Trophoblast cell (in vitro differentiated cells and primary cell): ENCODE measurements at regions not wholly inside any gene's neighbourhood (a gene's known extent, or its start where the extent isn't known, plus 50 kb on each side); places are given as distances from the start of the nearest gene placed in this dataset.
"Not testable (repeated sequence)": the region's sequence is repeated elsewhere in the genome, so short reads cannot be mapped to it uniquely, and the experiment has no call there.

Experiments
- DNase-seq, 2 donors: peaks; one replicate each; pipeline ENCODE4 v3.0.0-alpha.2; 2016
- H2AFZ ChIP-seq: 2 replicates; pipeline ENCODE4 v1.6.1; 2013; ENCODE audit warnings: low read length, moderate library complexity, mild to moderate bottlenecking; ENCODE audit not compliant: insufficient read depth, poor library complexity
- H2AK5ac ChIP-seq: 2 replicates; pipeline ENCODE4 v1.6.1; 2013; ENCODE audit warnings: mild to moderate bottlenecking, low read length
- H2BK120ac ChIP-seq: 2 replicates; pipeline ENCODE4 v1.6.1; 2013; ENCODE audit warnings: low read length, mild to moderate bottlenecking, moderate library complexity; ENCODE audit not compliant: insufficient read depth, poor library complexity
- H2BK12ac ChIP-seq: 2 replicates; pipeline ENCODE4 v1.6.1; 2013; ENCODE audit warnings: mild to moderate bottlenecking, low read length, moderate library complexity
- H2BK5ac ChIP-seq: 2 replicates; pipeline ENCODE4 v1.6.1; 2013; ENCODE audit warnings: low read length, low read depth, moderate library complexity, mild to moderate bottlenecking; ENCODE audit not compliant: poor library complexity
- H3K14ac ChIP-seq: 2 replicates; pipeline ENCODE4 v1.6.1; 2013; ENCODE audit warnings: mild to moderate bottlenecking, low read length
- H3K18ac ChIP-seq: 2 replicates; pipeline ENCODE4 v1.6.1; 2013; ENCODE audit warnings: mild to moderate bottlenecking, low read length
- H3K23ac ChIP-seq: 2 replicates; pipeline ENCODE4 v1.6.1; 2013; ENCODE audit warnings: low read length
- H3K27ac ChIP-seq: 2 replicates; pipeline ENCODE4 v1.5.1; 2013; ENCODE audit warnings: low read depth, mild to moderate bottlenecking, inconsistent platforms, low read length, moderate library complexity
- H3K27me3 ChIP-seq: 2 replicates; pipeline ENCODE4 v1.6.1; 2013; ENCODE audit warnings: inconsistent platforms, mild to moderate bottlenecking, low read length, moderate library complexity; ENCODE audit not compliant: insufficient read depth
- H3K36me3 ChIP-seq, 2 experiments: 1 replicate in 1 of 2; 2 replicates in 1 of 2; pipeline ENCODE4 v1.6.1; 2013; ENCODE audit warnings: low read length in 2 of 2, mild to moderate bottlenecking in 2 of 2, moderate library complexity in 1 of 2; ENCODE audit not compliant: insufficient read depth in 2 of 2, control insufficient read depth in 1 of 2
- H3K4ac ChIP-seq: 2 replicates; pipeline ENCODE4 v1.6.1; 2013; ENCODE audit warnings: low read depth, mild to moderate bottlenecking, low read length, moderate library complexity
- H3K4me1 ChIP-seq, 2 experiments: 1 replicate in 1 of 2; 2 replicates in 1 of 2; pipeline ENCODE4 v1.6.1; 2013; ENCODE audit warnings: low read length in 2 of 2, mild to moderate bottlenecking in 2 of 2, moderate library complexity in 1 of 2; ENCODE audit not compliant: insufficient read depth in 2 of 2, control insufficient read depth in 1 of 2
- H3K4me2 ChIP-seq: 2 replicates; pipeline ENCODE4 v1.6.1; 2013; ENCODE audit warnings: inconsistent platforms, mild to moderate bottlenecking, low read length, moderate library complexity
- H3K4me3 ChIP-seq: 2 replicates; pipeline ENCODE4 v1.5.1; 2013; ENCODE audit warnings: mild to moderate bottlenecking, low read depth, low read length, inconsistent platforms
- H3K79me1 ChIP-seq: one replicate; pipeline ENCODE4 v1.6.1; 2013; ENCODE audit warnings: low read length
- H3K79me2 ChIP-seq: 2 replicates; pipeline ENCODE4 v1.6.1; 2013; ENCODE audit warnings: low read length, mild to moderate bottlenecking; ENCODE audit not compliant: control insufficient read depth, insufficient read depth, poor library complexity
- H3K9ac ChIP-seq: 2 replicates; pipeline ENCODE4 v1.6.1; 2013; ENCODE audit warnings: mild to moderate bottlenecking, low read length
- H3K9me3 ChIP-seq: 2 replicates; pipeline ENCODE4 v1.6.1; 2013; ENCODE audit warnings: low read depth, mild to moderate bottlenecking, control low read depth, inconsistent platforms, low read length; ENCODE audit not compliant: insufficient read depth
- H4K12ac ChIP-seq: 2 replicates; pipeline ENCODE4 v1.6.1; 2013; ENCODE audit warnings: low read depth, mild to moderate bottlenecking, low read length, moderate library complexity
- H4K8ac ChIP-seq: 2 replicates; pipeline ENCODE4 v1.6.1; 2013; ENCODE audit warnings: low read depth, mild to moderate bottlenecking, low read length, moderate library complexity
- H4K91ac ChIP-seq: one replicate; pipeline ENCODE4 v1.6.1; 2013; ENCODE audit warnings: low read depth, mild to moderate bottlenecking, low read length, moderate library complexity
- WGBS: extraction: QIAGEN DNeasy Blood & Tissue Kit; methylation state at CpG from one replicate; pipeline ENCODE4 v1.1.7; 2013; ENCODE audit warnings: missing lambda C conversion rate; ENCODE audit not compliant: insufficient read length, insufficient coverage; ENCODE audit errors: extremely low coverage; 5-methylcytosine and 5-hydroxymethylcytosine counted together

DNA sequence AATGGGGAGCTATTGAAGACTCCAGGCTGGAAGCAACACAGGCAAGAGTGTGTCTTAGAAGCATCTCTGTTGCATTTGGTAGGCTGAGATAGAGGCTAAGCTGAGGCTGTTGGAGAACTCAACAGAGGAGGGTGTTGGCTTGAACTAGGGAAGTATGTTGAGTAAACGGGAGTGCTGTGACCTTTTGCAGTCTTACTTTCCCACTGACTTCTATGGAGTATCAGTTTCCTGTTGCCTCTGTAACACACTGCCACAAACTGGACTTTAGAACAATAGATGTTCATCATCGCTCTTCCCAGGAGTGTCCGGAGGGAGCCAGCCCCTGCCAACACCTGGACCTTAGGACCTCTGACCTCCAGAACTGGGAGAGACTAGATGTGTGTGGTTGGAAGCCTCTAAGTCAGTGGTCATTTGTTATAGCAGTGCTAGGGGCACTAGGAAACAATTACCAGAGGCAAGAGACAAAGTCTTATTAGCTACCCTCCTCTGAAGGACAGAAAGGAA, 192.1 kb upstream of the ZNF469 start:
- not testable (repeated sequence) for H4K12ac ChIP-seq, H2BK12ac ChIP-seq, H3K4me3 ChIP-seq, H3K36me3 ChIP-seq, H2AK5ac ChIP-seq, H3K14ac ChIP-seq, H3K18ac ChIP-seq, H3K79me2 ChIP-seq, H3K4ac ChIP-seq, H3K4me2 ChIP-seq, DNase-seq, H3K4me1 ChIP-seq, H4K91ac ChIP-seq, H3K9me3 ChIP-seq, H3K27ac ChIP-seq, H2AFZ ChIP-seq, H4K8ac ChIP-seq, H2BK120ac ChIP-seq, H3K27me3 ChIP-seq, H3K23ac ChIP-seq, H3K79me1 ChIP-seq, H2BK5ac ChIP-seq, H3K9ac ChIP-seq
- WGBS: no CpG with 5 or more reads among the region's 3 CpGs

DNA sequence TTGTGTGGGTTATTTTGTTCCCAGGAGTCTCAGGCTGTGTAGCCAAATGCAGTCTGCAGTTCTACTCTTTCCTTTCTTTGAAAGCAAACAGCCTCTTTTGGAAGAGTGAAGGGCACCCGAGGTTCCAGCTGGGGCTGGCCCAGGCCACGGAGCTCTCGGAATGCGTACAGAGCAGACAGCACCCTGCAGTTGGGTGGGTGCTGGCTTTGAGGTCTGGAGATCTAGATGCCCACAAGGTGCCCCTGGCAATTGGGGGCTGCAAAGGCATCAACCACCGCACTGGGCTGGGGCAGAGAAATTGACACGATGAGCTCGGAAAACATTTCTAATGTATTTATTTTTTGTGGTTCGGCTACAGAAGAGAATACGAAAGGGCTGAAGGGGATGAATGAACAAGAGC, 191.6 kb upstream of the ZNF469 start:
- not testable (repeated sequence) for H3K36me3 ChIP-seq, H2AFZ ChIP-seq, H3K4me2 ChIP-seq, H2AK5ac ChIP-seq, H4K12ac ChIP-seq, H3K4me1 ChIP-seq, H3K27ac ChIP-seq, H3K23ac ChIP-seq, DNase-seq, H3K4ac ChIP-seq, H3K79me2 ChIP-seq, H3K9ac ChIP-seq, H2BK12ac ChIP-seq, H3K27me3 ChIP-seq, H2BK120ac ChIP-seq, H4K91ac ChIP-seq, H3K4me3 ChIP-seq, H3K18ac ChIP-seq, H2BK5ac ChIP-seq, H3K14ac ChIP-seq, H4K8ac ChIP-seq, H3K79me1 ChIP-seq, H3K9me3 ChIP-seq
- WGBS: no CpG with 5 or more reads among the region's 9 CpGs

DNA sequence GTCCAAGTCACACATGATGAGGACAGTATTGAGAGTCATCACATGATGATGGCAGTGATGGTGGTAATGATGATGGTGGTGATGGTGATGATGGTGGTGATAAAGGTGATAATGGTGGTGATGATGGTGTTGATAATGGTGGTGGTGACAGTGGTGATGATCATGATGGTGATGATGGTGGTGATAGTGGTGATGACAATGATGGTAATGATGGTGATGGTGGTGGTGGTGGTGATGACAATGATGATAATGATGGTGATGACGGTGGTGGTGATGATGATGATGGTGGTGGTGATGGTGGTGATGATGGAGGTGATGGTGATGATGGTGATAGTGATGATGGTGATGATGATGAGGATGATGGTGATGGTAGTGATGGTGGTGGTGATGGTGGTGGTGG, 190.2 kb upstream of the ZNF469 start:
- Histone ChIP-seq H3K9ac (no peak overlapping the region), H3K4me1 (no peaks in the 10 kb centered on the region), H3K18ac (no peak overlapping the region), H2BK12ac (no peak overlapping the region), H4K8ac (no peak overlapping the region), H2AFZ (no peak overlapping the region), H3K14ac (no peak overlapping the region), H4K91ac (no peak overlapping the region), H3K4me2 (no peak overlapping the region), H3K36me3 (no peaks in the 10 kb centered on the region), H3K27ac (no peak overlapping the region), H3K9me3 (peaks cover 7% of the 10 kb centered on the region), H3K4ac (no peak overlapping the region), H2BK5ac (no peak overlapping the region), H3K79me2 (peaks cover 2% of the 10 kb centered on the region), H3K27me3 (no peaks in the 10 kb centered on the region), H4K12ac (no peak overlapping the region), H3K79me1 (no peaks in the 10 kb centered on the region), H3K23ac (no peak overlapping the region), H2BK120ac (no peak overlapping the region), H2AK5ac (no peak overlapping the region), H3K4me3 (no peak overlapping the region)
- DNase-seq: no peak
- WGBS: no CpG with 5 or more reads among the region's 1 CpG

DNA sequence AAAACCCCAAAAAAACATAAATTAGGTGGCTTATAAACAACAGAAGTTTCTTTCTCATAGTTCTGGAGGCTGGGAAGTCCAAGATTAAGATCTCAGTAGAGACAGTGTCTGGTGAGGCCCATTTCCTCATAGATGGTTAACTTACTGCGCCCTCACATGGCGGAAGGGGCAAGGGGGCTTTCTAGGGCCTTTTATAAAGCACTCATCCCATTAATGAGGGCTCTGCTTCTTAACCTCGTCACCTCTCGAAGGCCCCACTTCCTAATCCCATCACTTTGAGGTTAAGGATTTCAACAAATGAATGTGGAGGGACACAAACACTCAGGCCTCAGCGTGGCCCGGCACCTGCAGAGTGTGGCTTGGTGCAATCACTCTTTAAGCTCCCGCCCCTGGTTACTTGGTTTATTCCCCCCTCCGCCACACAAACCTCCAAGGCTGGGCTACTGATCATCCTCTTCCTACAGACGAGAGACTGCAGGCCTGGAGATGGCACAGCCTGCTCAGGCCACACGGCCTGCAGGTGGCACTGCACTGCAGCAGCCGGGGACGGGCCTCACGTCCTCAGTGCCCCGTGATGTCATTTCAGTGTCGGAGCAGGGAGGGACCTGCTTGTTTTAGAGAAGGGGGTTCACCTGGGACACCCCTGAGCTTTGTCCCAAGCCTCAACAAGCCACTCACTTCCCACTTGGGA, 188.9 kb upstream of the ZNF469 start:
- H4K91ac ChIP-seq, H3K79me1 ChIP-seq: not testable (repeated sequence)

More for the DNA sequence above, 188.9 kb upstream of the ZNF469 start:
- H3K27me3 ChIP-seq, H3K27ac ChIP-seq, H4K8ac ChIP-seq, H3K79me2 ChIP-seq, H3K4me3 ChIP-seq, H3K14ac ChIP-seq, H3K4me1 ChIP-seq, H3K4ac ChIP-seq, H3K9me3 ChIP-seq, H2BK5ac ChIP-seq, H3K9ac ChIP-seq, H3K23ac ChIP-seq, H3K18ac ChIP-seq, H2AFZ ChIP-seq, H2AK5ac ChIP-seq, H2BK12ac ChIP-seq, H4K12ac ChIP-seq, H3K36me3 ChIP-seq, H2BK120ac ChIP-seq, H3K4me2 ChIP-seq: not testable (repeated sequence)
- peak in 1 of 2 donors; percentile 8 for DNase-seq
- no CpG with 5 or more reads among the region's 15 CpGs for WGBS
